Endodermal cell (in vitro differentiated cells): ENCODE measurements at regions not wholly inside any gene's neighbourhood (a gene's known extent, or its start where the extent isn't known, plus 50 kb on each side); places are given as distances from the start of the nearest gene placed in this dataset.

Source experiments
- DNase-seq: peaks from one replicate; pipeline ENCODE4 v3.0.0-alpha.2; 2017
- H3K27ac ChIP-seq: 2 replicates; pipeline ENCODE4 v1.5.1; 2013; ENCODE audit warnings: mild to moderate bottlenecking, low read depth, low read length, moderate library complexity
- H3K27me3 ChIP-seq: 2 replicates; pipeline ENCODE4 v1.6.1; 2013; ENCODE audit warnings: mild to moderate bottlenecking, low read length, moderate library complexity; ENCODE audit not compliant: insufficient read depth, control insufficient read depth, poor library complexity, severe bottlenecking
- H3K36me3 ChIP-seq: 2 replicates; pipeline ENCODE4 v1.7.0; 2013; ENCODE audit warnings: mild to moderate bottlenecking, low read length, moderate library complexity; ENCODE audit not compliant: control insufficient read depth, insufficient read depth
- H3K4me1 ChIP-seq: one replicate; pipeline ENCODE4 v1.7.0; 2013; ENCODE audit warnings: low read length; ENCODE audit not compliant: control insufficient read depth, insufficient read depth
- H3K4me3 ChIP-seq: 2 replicates; pipeline ENCODE4 v1.5.1; 2013; ENCODE audit warnings: mild to moderate bottlenecking, low read length, moderate library complexity
- H3K9ac ChIP-seq: 2 replicates; pipeline ENCODE4 v1.6.1; 2013; ENCODE audit warnings: mild to moderate bottlenecking, low read length, moderate library complexity; ENCODE audit not compliant: poor library complexity, severe bottlenecking; ENCODE audit errors: extremely low read depth
- H3K9me3 ChIP-seq: 2 replicates; pipeline ENCODE4 v1.6.1; 2013; ENCODE audit warnings: mild to moderate bottlenecking, low read length, moderate library complexity; ENCODE audit not compliant: control insufficient read depth
- H3K27ac Mint-ChIP-seq: 2 replicates; pipeline ENCODE4 v1.8.0; 2020; ENCODE audit warnings: mixed read lengths
- H3K27me3 Mint-ChIP-seq: 2 replicates; pipeline ENCODE4 v1.8.0; 2021; ENCODE audit warnings: mild to moderate bottlenecking, mixed read lengths; ENCODE audit not compliant: insufficient read depth
- H3K36me3 Mint-ChIP-seq: 2 replicates; pipeline ENCODE4 v1.8.0; 2020; ENCODE audit warnings: low read depth, mixed read lengths
- H3K4me1 Mint-ChIP-seq: 2 replicates; pipeline ENCODE4 v1.8.0; 2020; ENCODE audit warnings: mixed read lengths
- H3K4me3 Mint-ChIP-seq: 2 replicates; pipeline ENCODE4 v1.8.0; 2020; ENCODE audit warnings: mild to moderate bottlenecking, moderate library complexity, mixed read lengths
- H3K9me3 Mint-ChIP-seq: 2 replicates; pipeline ENCODE4 v1.8.0; 2020; ENCODE audit warnings: mild to moderate bottlenecking, mixed read lengths
- WGBS, 2 experiments: methylation state at CpG; one replicate each; pipeline versions ENCODE4 v1.1.5 to v1.1.7; 2013; ENCODE audit warnings: missing lambda C conversion rate in 2 of 2, mixed read lengths in 1 of 2; ENCODE audit not compliant: insufficient coverage in 1 of 2, insufficient read length in 1 of 2; 5-methylcytosine and 5-hydroxymethylcytosine counted together
- TF ChIP-seq, protein P1 (sequence below): fragments of 200-600 bp; sonication (generic); conservative IDR thresholded peaks from 2 replicates; pipeline ENCODE4 v1.5.0; 2021; ENCODE audit warnings: antibody characterized with exemption, mild to moderate bottlenecking

GRCh38 chr2:23005469-23005868 is 379.5 kb upstream of the KLHL29 start:
- H3K9me3 Mint-ChIP-seq = no peaks in the 10 kb centered on the region
- Histone ChIP-seq H3K4me1 (no peaks in the 10 kb centered on the region), H3K9ac (no peak overlapping the region), H3K27ac (no peak overlapping the region), H3K9me3 (no peaks in the 10 kb centered on the region), H3K36me3 (no peaks in the 10 kb centered on the region), H3K27me3 (no peaks in the 10 kb centered on the region), H3K4me3 (no peak overlapping the region)
- no peak overlapping the region for H3K4me3 Mint-ChIP-seq
- TF ChIP-seq, protein P1, sequence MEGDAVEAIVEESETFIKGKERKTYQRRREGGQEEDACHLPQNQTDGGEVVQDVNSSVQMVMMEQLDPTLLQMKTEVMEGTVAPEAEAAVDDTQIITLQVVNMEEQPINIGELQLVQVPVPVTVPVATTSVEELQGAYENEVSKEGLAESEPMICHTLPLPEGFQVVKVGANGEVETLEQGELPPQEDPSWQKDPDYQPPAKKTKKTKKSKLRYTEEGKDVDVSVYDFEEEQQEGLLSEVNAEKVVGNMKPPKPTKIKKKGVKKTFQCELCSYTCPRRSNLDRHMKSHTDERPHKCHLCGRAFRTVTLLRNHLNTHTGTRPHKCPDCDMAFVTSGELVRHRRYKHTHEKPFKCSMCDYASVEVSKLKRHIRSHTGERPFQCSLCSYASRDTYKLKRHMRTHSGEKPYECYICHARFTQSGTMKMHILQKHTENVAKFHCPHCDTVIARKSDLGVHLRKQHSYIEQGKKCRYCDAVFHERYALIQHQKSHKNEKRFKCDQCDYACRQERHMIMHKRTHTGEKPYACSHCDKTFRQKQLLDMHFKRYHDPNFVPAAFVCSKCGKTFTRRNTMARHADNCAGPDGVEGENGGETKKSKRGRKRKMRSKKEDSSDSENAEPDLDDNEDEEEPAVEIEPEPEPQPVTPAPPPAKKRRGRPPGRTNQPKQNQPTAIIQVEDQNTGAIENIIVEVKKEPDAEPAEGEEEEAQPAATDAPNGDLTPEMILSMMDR = no peak
- no peaks in the 10 kb centered on the region for H3K36me3 Mint-ChIP-seq
- H3K27ac Mint-ChIP-seq = no peak overlapping the region
- peaks cover 12% of the 10 kb centered on the region for H3K27me3 Mint-ChIP-seq
- peaks cover 9% of the 10 kb centered on the region for H3K4me1 Mint-ChIP-seq
- no peak for DNase-seq
- 86% methylated on average over 3 to 4 of the region's 4 CpGs for WGBS, 2 experiments

- no peaks in the 10 kb centered on the region for H3K36me3 Mint-ChIP-seq
- Histone ChIP-seq H3K27me3 (no peaks in the 10 kb centered on the region), H3K9ac (no peak overlapping the region), H3K4me3 (no peak overlapping the region), H3K9me3 (no peaks in the 10 kb centered on the region), H3K27ac (no peak overlapping the region), H3K4me1 (no peaks in the 10 kb centered on the region), H3K36me3 (no peaks in the 10 kb centered on the region)
- H3K27ac Mint-ChIP-seq = no peak overlapping the region
- no peaks in the 10 kb centered on the region for H3K9me3 Mint-ChIP-seq
- H3K27me3 Mint-ChIP-seq = peaks cover 14% of the 10 kb centered on the region
- DNase-seq = no peak
- TF ChIP-seq, protein P1 = no peak
- no peak overlapping the region for H3K4me3 Mint-ChIP-seq
- peaks cover 6% of the 10 kb centered on the region for H3K4me1 Mint-ChIP-seq
- 100% methylated on average over 1 of the region's 1 CpG; no CpG with 5 or more reads in 1 of the 2 experiments for WGBS, 2 experiments
These were observed 377.2 kb upstream of the KLHL29 start for GRCh38 chr2:23007631-23008235.

DNA sequence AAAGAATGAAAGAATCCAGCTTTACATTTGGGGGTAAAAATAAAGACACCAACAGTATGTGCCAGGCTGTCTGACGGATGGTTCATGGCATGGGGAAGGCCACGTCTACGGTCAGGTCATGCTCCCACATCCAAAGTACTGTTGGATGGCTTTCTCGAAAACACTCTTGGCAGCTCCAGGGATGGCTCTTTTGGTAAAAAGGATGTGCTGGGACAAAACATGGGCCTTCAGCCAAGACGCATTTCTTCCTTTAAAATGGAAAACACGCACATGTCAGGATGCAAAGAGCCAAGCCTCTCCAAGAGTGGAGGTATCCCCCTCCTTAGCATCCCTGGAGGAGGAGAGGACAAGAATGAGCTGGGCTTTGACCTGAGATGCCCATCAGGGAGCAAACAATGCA is 376.5 kb upstream of the KLHL29 start:
- Histone ChIP-seq H3K9me3 (no peaks in the 10 kb centered on the region), H3K4me1 (no peaks in the 10 kb centered on the region), H3K9ac (no peak overlapping the region), H3K27ac (no peak overlapping the region), H3K36me3 (no peaks in the 10 kb centered on the region), H3K4me3 (no peak overlapping the region), H3K27me3 (no peaks in the 10 kb centered on the region)
- Mint-ChIP-seq H3K36me3 (no peaks in the 10 kb centered on the region), H3K4me3 (no peak overlapping the region), H3K27me3 (peaks cover 14% of the 10 kb centered on the region), H3K27ac (no peak overlapping the region), H3K4me1 (peaks cover 13% of the 10 kb centered on the region), H3K9me3 (no peaks in the 10 kb centered on the region)
- WGBS, 2 experiments = 96 to 97% methylated on average over 6 of the region's 6 CpGs
- TF ChIP-seq, protein P1 = no peak
- DNase-seq = no peak
